Fibroblast of gingiva (primary cell): ENCODE measurements at regions not wholly inside any gene's neighbourhood (a gene's known extent, or its start where the extent isn't known, plus 50 kb on each side); places are given as distances from the start of the nearest gene placed in this dataset.

Source experiments
- DNase-seq: peaks from one replicate; pipeline ENCODE4 v3.0.0-alpha.2; 2011; ENCODE audit warnings: low read depth

- no peak for DNase-seq
Measured at GRCh38 chr1:59005491-59006288, 221.8 kb upstream of the JUN start.

- no peak for DNase-seq
Measured at GRCh38 chr1:59006289-59006658, 222.4 kb upstream of the JUN start.

GRCh38 chr1:59006932-59007331 is 223.1 kb upstream of the JUN start:
- DNase-seq: no peak

- DNase-seq: no peak
Measured at GRCh38 chr1:59007429-59007819, 223.6 kb upstream of the JUN start.

GRCh38 chr1:59007820-59008598 is 224.2 kb upstream of the JUN start:
- no peak for DNase-seq

- peak; percentile 18 for DNase-seq
Measured at GRCh38 chr1:59008599-59009347, 224.9 kb upstream of the JUN start.

GRCh38 chr1:59011663-59012062 is 227.8 kb upstream of the JUN start:
- DNase-seq: no peak

GRCh38 chr1:59012378-59012777 is 228.5 kb upstream of the JUN start:
- DNase-seq: no peak

GRCh38 chr1:59013276-59013927 is 229.6 kb upstream of the JUN start:
- DNase-seq: peak; percentile 41

GRCh38 chr1:59013928-59014279 is 230.1 kb upstream of the JUN start:
- no peak for DNase-seq

GRCh38 chr1:59014827-59015226 is 231.0 kb upstream of the JUN start:
- no peak for DNase-seq

- DNase-seq: peak; percentile 35
Measured at GRCh38 chr1:59015708-59016107, 231.9 kb upstream of the JUN start.

GRCh38 chr1:59016390-59016789 is 232.5 kb upstream of the JUN start:
- DNase-seq: no peak

GRCh38 chr1:59017501-59018231 is 233.8 kb upstream of the JUN start:
- no peak for DNase-seq

GRCh38 chr1:59018446-59018845 is 234.6 kb upstream of the JUN start:
- DNase-seq: no peak

- DNase-seq: no peak
Measured at GRCh38 chr1:59018860-59019259, 235.0 kb upstream of the JUN start.

- peak; percentile 59 for DNase-seq
Measured at GRCh38 chr1:59020151-59020997, 236.5 kb upstream of the JUN start.

GRCh38 chr1:59022199-59022598 is 238.4 kb upstream of the JUN start:
- DNase-seq: no peak

- DNase-seq: no peak
Measured at GRCh38 chr1:59022799-59023198, 239.0 kb upstream of the JUN start.

GRCh38 chr1:59025201-59025600 is 241.4 kb upstream of the JUN start:
- DNase-seq: no peak
